GM18858 (cell line): ENCODE measurements at regions not wholly inside any gene's neighbourhood (a gene's known extent, or its start where the extent isn't known, plus 50 kb on each side); places are given as distances from the start of the nearest gene placed in this dataset.

Experiments
- ATAC-seq: cut with Tn5 transposase; IDR thresholded peaks from one replicate; pipeline ENCODE4 v1.9.1; 2021; ENCODE audit not compliant: unreplicated experiment

GRCh38 chr6:148193063-148193680 lies 149.5 kb upstream of the SASH1 start:
- no peak for ATAC-seq

- ATAC-seq, result no peak
Measured at GRCh38 chr6:148195511-148195910, 147.1 kb upstream of the SASH1 start.

DNA sequence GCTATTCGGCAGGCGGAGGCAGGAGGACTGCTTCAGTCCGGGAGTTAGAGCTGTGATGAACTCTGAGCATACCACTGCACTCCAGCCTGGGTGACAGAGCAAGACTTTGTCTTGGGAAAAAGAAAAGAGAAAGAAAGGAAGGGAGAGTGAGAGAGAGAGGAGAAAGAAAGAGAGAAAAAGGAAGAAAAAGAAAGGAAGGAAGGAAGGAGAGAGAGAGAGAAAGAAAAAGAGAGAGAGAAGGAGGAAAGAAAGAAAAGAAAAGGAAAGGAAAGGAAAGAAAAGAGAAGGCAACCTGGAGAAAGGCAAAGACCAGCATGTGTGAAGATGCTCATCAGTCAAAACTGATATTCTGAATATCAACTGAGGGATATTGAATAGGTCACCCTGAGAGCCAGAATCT lies 143.1 kb upstream of the SASH1 start:
- no peak for ATAC-seq

- ATAC-seq, result no peak
Measured at GRCh38 chr6:148200293-148200692, 142.3 kb upstream of the SASH1 start.

- no peak for ATAC-seq
Measured at GRCh38 chr6:148200781-148201180, 141.9 kb upstream of the SASH1 start.

DNA sequence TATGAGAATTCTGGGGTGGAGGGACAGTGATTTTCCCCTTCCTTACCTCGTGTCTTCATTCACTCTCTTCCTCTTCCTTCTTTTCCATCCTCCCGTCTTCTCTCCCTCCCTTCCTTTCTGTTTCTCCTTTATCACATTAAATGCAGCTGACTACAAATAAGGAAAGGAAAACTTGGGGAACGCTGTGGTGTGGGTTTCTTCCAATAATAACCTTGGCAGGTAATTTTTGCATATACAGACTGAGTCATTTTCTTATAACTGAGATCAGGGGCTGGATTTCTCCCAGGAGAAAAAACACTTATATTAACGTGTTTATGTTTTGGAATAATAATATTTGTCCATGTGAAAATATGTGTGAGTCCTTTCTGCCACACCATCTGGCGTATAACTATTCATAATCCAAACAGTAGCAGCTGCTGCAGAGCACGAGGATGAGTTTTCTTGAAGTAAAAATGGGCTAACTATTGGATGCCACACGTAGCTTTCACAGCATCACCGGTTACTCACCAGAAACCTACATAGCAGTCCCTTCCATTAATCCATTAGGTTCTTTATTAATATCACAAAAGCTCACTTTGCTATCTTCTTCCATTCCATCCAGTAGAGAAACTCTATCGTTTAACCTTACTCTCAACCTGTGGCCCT lies 139.2 kb upstream of the SASH1 start:
- ATAC-seq, result no peak

DNA sequence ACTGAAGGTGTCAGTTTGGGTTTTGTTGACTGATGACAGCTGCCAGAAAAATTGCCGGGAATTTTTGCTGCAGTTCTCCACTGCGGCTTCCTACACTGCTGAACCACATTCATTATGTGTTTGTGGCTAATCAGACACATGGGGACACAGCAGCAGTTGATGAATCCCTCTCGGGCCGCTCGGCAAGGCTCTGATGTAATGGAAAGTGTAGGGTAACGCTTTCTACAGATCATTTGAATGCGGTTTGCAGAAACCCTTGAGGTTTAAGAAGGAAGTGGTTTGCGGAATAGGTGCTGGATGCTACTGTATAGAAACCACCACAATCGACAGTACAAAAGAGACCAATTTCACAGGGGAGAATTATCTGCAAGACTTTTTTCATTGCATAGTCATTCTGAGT lies 138.7 kb upstream of the SASH1 start:
- peak; percentile 100 for ATAC-seq

- no peak for ATAC-seq
Measured at GRCh38 chr6:148208298-148208697, 134.3 kb upstream of the SASH1 start.

DNA sequence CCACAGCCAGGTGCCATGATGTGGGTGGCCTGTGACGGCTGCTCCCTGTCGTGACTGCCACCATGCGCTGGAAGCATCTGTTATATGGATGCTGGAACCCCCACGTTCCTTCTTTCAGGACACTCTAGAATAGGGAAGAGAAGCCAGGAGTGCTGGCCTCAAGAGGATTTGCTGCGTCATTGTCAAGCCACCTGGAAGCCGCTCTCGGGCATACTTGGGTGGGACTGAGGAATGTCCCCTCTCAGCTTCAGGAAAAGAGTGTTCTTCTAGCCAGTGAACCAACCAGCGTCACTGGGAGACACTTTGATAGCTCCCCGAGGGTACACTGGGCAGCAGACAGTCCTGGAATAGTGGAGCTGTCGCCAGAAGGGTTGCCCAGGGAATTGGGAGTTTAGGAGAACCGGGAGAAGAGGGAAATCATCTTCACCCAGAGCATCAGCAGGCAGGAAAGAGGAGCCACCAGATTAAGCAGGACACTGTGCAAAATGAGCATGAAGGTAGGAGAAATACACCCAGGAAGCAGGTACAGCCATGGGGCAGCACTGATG lies 130.8 kb upstream of the SASH1 start:
- no peak for ATAC-seq

- ATAC-seq, result no peak
Measured at GRCh38 chr6:148212366-148212765, 130.3 kb upstream of the SASH1 start.

DNA sequence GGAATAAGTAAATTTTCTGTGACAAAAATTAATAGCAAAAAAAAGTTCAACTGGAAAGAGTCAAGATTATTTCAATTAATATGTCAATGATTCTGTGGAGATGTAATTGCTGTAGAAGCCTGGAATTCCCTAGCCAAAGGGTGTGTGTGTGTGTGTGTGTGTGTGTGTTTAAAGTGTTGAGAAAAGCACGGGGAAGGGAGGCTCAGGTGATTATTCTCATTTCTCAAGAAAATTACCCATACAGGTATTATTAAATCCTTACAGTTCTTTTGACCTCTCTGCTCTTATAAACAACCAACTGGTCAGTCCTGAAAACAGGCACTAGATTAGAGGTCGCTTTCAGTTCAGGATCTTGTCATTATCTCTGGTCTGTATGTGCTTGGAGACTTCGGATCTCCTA lies 129.3 kb upstream of the SASH1 start:
- ATAC-seq, result no peak

- ATAC-seq, result no peak
Measured at GRCh38 chr6:148214667-148215066, 128.0 kb upstream of the SASH1 start.

DNA sequence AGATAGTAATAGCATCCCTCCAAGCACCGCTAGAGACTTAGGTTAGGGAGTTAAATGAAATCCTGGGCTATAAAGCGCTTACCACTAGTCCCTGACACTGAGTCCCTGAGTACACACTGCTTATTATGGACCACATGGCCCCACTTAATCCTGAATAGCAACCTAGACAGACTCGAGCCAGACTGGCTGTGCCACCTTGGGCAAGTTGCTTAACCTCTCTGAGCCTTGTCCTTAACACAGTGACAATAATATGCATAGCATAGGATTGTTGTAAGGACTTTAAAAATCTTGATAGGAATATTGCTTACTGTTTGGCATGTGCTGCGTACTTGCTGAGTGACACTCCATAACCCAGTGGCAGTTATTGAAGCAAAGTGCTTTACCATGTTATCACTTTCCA lies 125.6 kb upstream of the SASH1 start:
- ATAC-seq, result no peak

- ATAC-seq, result no peak
Measured at GRCh38 chr6:148217921-148218320, 124.7 kb upstream of the SASH1 start.

DNA sequence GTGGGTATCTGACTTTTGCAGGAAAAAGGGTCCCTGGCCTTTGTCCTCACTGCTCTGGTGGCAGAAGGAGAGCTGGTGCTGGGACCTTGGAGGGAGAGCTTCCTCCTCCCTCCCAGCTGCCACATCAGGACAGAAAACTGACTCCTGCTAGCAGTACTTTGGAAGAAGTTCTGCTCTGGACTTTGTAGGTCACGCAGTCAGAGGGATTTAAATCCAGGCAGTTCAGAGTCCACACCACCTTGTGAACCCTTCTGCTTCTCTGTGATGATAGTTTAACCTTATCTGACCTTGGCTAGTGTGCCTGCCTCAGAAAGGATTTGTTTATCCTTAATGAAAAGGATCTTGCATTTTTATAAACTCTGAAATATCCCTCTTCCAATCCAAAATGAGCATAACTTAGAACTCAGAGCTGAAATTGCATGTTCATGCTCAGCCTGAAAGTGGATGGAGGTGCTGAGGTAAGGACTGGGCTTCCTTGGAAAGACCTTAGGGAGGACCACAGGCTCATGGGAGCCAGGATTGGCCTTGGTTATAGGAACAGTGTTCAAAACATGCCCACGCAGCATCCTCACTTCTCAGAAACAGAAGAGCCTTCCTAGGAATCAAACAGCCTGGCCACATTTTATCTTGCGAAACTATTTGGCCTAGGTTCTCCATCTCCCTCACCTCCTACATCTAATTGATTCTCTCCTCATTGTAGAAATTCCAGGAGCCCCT lies 123.9 kb upstream of the SASH1 start:
- ATAC-seq, result no peak

GRCh38 chr6:148221196-148221979 lies 121.2 kb upstream of the SASH1 start:
- no peak for ATAC-seq

GRCh38 chr6:148222376-148222775 lies 120.3 kb upstream of the SASH1 start:
- no peak for ATAC-seq

DNA sequence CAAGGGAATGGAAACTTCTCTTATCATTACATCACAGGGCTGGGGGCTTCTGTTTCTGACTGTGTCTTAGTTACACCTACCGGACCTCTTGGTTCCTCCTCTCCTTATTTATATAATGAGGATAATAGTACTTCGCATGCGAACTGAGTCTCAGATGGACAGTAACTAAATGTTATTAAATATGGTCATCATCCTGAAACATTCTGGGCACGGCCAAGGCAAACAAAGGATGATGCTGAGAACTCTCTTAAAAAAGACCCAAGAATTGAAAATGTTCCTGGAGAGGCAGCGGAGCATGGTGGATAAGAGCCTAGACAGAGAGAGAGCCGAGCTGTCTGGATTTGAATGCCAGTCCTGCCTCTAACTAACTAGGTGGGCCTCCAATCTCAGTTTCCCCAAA lies 119.8 kb upstream of the SASH1 start:
- no peak for ATAC-seq

- ATAC-seq, result no peak
Measured at GRCh38 chr6:148223424-148223842, 119.2 kb upstream of the SASH1 start.

DNA sequence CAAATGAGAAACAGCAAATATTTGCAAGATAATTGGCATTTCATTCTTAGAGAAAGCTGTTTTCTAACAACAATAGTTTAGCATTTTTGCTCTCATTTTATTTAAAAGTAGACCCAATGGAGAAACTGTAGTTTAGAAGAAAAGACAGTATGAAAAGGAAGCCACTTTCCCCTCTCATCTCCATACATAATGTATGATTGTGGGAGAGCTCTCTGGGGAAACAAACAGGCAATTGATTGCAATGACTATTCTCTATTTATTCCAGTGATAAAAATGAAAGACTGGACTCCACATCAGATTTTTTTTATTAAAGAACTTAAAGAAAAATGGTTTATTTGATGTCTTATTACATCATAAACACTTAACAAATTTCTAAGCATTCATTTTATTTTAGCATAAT lies 116.8 kb upstream of the SASH1 start:
- no peak for ATAC-seq

GRCh38 chr6:148226284-148226683 lies 116.4 kb upstream of the SASH1 start:
- ATAC-seq, result no peak
